Muscle layer of duodenum (tissue), 2 donors: ENCODE measurements at regions not wholly inside any gene's neighbourhood (a gene's known extent, or its start where the extent isn't known, plus 50 kb on each side); places are given as distances from the start of the nearest gene placed in this dataset.

ENCODE experiments used
- H3K27ac ChIP-seq: one replicate; pipeline ENCODE4 v1.7.0; 2013; ENCODE audit warnings: mild to moderate bottlenecking, low read length
- H3K27me3 ChIP-seq: one replicate; pipeline ENCODE4 v1.7.0; 2013; ENCODE audit warnings: low read depth, mild to moderate bottlenecking, control low read depth, low read length
- H3K36me3 ChIP-seq, 2 donors: one replicate each; pipeline ENCODE4 v1.7.0; 2013; ENCODE audit warnings: low read length in 2 of 2, control low read depth in 1 of 2, mild to moderate bottlenecking in 1 of 2; ENCODE audit not compliant: insufficient read depth in 2 of 2, control insufficient read depth in 1 of 2
- H3K4me1 ChIP-seq, 2 donors: one replicate each; pipeline ENCODE4 v1.7.0; 2013; ENCODE audit warnings: low read length in 2 of 2, mild to moderate bottlenecking in 2 of 2, control low read depth in 1 of 2, moderate library complexity in 1 of 2; ENCODE audit not compliant: insufficient read depth in 2 of 2, control insufficient read depth in 1 of 2
- H3K4me3 ChIP-seq, 2 donors: one replicate each; pipeline ENCODE4 v1.7.0; 2013; ENCODE audit warnings: low read length in 2 of 2, low read depth in 1 of 2, mild to moderate bottlenecking in 1 of 2
- H3K9me3 ChIP-seq, 2 donors: one replicate each; pipeline ENCODE4 v1.7.0; 2013; ENCODE audit warnings: low read length in 2 of 2, control low read depth in 1 of 2, mild to moderate bottlenecking in 1 of 2; ENCODE audit not compliant: control insufficient read depth in 1 of 2
- donor health status: healthy.

DNA sequence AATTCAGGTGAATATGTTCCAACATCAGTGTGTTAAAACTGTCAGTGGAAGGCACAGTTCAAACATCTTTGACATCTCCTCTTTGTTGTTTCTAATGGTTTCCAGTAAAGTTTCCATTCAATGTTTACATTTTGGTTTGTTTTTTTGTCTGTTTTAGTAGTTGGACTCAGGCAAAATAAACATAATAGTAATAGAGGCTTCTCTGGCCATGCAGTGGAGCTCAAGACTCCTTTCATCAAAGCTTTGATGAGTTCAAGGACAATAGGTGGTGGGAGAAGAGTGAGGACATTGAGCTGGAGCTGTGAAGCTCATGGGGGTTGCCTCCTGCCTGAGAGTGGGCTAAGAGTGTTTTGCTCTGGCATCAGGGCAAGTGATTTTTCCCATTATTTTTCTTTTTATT, 1853.7 kb upstream of the CELF4 start:
- Histone ChIP-seq H3K27ac (no peak overlapping the region), H3K27me3 (no peaks in the 10 kb centered on the region), H3K9me3 (no peaks in the 10 kb centered on the region), H3K4me3 (no peak overlapping the region), H3K36me3 (no peaks in the 10 kb centered on the region), H3K4me1 (no peaks in the 10 kb centered on the region)

DNA sequence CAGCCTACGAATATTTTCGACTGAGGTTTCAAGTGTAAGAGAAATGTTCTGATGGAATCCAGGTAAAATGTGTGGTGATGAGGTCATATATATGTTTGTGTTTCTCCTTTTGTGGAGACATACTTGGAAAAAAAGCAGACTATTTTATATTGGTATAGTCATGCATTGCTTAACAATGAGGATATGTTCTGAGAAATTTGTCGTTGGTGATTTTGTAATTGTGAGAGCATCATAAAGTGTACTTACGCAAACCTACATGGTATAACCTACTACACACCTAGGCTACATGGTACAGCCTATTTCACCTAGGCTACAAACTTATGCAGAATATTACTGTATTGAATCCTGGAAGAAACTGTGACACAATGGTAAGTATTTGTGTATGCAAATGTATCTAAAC, 1849.9 kb upstream of the CELF4 start:
- Histone ChIP-seq H3K36me3 (no peaks in the 10 kb centered on the region), H3K9me3 (no peaks in the 10 kb centered on the region), H3K27ac (no peak overlapping the region), H3K4me1 (no peaks in the 10 kb centered on the region), H3K4me3 (no peak overlapping the region), H3K27me3 (no peaks in the 10 kb centered on the region)

DNA sequence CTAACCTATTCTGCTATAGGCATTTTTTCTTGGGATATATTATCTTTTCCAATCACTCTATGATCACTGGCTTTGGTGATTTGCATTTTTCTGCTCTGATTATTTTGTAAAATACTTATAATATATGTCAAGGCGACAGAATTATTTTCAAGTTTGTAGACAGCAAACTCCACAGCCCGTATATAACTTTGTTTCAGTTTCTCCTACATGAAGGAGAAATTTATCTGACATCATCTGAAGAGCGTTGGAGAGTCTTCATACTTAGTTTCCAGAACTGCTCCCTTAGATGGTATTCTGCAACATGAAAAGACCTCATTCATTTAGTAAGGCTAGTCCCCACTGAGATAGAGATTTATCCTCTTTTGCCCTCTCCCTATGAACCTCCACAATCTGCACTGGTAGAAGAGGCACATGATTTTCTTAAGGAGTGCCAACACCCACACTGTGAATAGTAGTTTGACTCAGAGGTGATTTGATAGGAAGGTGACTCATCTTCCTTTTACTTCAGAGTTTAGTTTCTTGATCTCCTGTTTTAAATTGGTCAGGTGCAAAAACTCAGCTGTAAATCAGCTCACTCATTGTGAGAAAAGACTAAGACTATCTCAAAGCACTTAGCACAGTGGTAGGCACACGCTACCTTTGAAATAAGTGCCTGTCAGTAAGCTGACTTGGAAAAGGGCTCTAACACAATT, 1848.6 kb upstream of the CELF4 start:
- Histone ChIP-seq H3K36me3 (no peaks in the 10 kb centered on the region), H3K9me3 (no peaks in the 10 kb centered on the region), H3K4me3 (no peak overlapping the region), H3K27ac (no peak overlapping the region), H3K4me1 (no peaks in the 10 kb centered on the region), H3K27me3 (no peaks in the 10 kb centered on the region)

DNA sequence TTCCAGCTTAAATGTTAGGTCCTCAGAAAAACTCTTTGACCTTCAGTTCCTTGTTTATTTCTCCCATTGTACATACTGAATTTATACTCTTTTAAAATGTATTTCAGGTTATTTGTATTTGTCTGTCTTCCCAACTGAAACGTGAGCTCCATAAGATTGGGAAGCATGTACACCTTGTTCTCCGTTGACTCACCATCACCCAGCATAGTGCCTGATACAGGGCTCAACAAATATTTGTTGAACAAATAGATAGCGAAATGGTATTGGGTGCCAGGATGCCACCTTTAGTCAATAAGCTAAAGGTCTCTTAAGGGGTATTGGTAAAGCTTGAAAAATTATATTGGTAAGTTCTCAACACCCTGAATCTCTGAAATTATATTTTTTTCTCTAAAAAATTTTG, 1841.3 kb upstream of the CELF4 start:
- Histone ChIP-seq H3K9me3 (no peaks in the 10 kb centered on the region), H3K4me3 (no peak overlapping the region), H3K36me3 (no peaks in the 10 kb centered on the region), H3K27me3 (no peaks in the 10 kb centered on the region), H3K27ac (no peak overlapping the region), H3K4me1 (no peaks in the 10 kb centered on the region)

DNA sequence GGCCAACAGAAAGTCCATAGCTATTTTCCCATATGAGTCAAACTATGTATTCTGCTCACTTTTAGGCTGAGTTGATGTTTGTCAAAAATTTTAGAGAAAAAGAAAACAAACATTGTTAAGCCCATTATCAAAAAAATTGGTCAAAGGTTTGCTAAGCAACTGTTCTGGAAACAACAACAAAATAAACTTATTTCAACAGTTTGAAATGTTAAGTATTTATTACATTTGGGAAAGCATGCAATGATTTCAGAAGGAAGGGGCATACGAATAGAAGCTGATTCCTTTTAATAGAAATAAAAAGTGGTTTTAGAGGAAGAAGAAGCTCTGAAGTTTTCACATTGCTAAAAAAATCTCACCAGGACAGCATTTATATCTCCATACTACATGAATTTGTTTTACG, 1837.5 kb upstream of the CELF4 start:
- no peaks in the 10 kb centered on the region for H3K9me3 ChIP-seq
- no peak overlapping the region for H3K4me3 ChIP-seq
- no peaks in the 10 kb centered on the region for H3K36me3 ChIP-seq
- H3K27ac ChIP-seq, result no peak overlapping the region
- no peaks in the 10 kb centered on the region for H3K27me3 ChIP-seq
- no peaks in the 10 kb centered on the region for H3K4me1 ChIP-seq

DNA sequence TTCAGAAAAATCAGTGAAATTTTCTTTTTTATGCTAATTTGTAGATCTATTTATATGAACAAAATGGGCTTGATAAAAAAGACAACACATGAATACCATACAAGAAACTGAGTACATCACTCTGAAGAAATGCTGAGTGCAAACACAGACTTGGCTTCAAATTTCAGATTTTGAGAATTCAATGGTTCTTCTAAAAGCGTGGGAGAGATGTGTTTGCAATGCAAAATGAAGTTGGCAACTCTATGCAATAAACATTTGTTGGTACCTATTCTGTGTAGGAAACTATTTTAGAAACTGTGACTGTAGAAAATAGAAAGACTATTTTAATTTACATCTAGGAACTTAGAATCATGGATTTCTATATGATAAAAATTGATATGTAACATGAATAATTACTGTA, 1834.1 kb upstream of the CELF4 start:
- Histone ChIP-seq H3K4me3 (no peak overlapping the region), H3K9me3 (peaks cover 0 to 2% of the 10 kb centered on the region in 2 donors), H3K27ac (no peak overlapping the region), H3K4me1 (no peaks in the 10 kb centered on the region), H3K27me3 (no peaks in the 10 kb centered on the region), H3K36me3 (no peaks in the 10 kb centered on the region)

DNA sequence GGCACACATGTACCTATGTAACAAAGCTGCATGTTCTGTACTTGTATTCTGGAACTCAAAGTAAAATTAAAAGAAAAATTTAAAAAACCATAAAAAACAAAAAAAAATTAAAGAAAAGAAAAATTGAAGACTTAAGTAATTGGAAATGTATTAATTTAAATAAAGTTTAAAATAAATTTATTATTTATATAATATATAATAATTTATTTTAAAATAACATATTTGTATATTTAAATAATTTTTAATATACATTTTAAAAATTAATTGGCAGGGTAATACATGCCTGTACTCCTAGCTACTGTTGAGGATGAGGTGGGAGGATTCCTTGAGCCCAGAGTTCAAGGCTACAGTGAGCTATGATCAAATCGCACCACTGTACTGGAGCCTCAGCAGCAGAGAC, 1830.6 kb upstream of the CELF4 start:
- peaks cover 0 to 2% of the 10 kb centered on the region in 2 donors for H3K9me3 ChIP-seq
- no peaks in the 10 kb centered on the region for H3K27me3 ChIP-seq
- H3K4me1 ChIP-seq, result no peaks in the 10 kb centered on the region
- H3K4me3 ChIP-seq, result no peak overlapping the region
- no peaks in the 10 kb centered on the region for H3K36me3 ChIP-seq
- H3K27ac ChIP-seq, result no peak overlapping the region

DNA sequence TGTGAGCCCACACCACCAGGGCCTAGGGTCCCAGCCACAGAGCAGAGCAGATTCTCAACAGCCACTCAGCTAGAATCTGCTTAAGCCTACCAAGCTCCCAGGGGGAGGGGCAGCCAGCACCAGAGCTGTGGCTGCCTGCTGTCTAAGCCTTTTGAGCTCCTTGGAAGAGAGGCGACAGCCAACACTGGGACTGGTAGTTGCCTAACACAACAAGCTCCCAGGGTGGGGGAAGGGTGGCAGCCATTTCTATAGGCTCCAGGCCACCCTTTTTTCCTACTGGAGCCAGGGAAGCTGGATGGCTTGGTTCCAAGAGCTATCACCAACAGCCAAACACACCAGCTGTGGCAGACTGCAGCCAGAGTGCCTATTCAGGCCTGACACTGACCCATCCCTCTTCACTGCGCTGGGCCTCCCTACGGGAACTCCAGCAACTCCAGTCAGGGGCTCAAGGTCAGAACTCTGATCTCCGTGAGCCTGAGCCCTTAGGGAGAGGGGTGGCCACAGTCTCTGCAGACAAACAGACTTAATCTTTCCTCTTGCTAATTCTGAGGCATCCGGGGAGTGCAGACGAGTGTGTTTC, 1824.3 kb upstream of the CELF4 start:
- no peaks in the 10 kb centered on the region for H3K36me3 ChIP-seq
- no peaks in the 10 kb centered on the region for H3K27me3 ChIP-seq
- no peaks in the 10 kb centered on the region for H3K4me1 ChIP-seq
- no peak overlapping the region for H3K4me3 ChIP-seq
- no peak overlapping the region for H3K27ac ChIP-seq
- peaks cover 0 to 5% of the 10 kb centered on the region in 2 donors for H3K9me3 ChIP-seq

DNA sequence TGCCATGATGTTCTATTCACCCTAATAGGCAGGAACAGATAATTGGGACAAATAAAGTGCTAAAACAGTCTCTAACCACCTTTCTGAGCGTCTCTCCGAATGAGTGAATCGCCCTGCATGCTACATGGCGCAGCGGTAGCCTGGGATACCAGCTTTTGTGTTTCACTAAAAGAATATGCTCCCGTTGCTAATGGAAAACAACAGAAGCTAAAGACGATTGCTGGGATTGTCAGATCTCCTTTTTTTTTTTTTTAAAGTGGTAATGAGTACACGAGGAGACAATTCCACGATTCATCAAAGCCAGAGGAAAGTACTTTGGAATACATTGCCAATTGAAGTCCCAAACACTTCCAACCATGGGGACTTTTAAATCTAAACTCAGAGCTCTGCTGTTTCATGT, 1815.3 kb upstream of the CELF4 start:
- Histone ChIP-seq H3K4me1 (no peaks in the 10 kb centered on the region), H3K27me3 (no peaks in the 10 kb centered on the region), H3K9me3 (no peaks in the 10 kb centered on the region), H3K27ac (no peak overlapping the region), H3K4me3 (no peak overlapping the region), H3K36me3 (no peaks in the 10 kb centered on the region)

DNA sequence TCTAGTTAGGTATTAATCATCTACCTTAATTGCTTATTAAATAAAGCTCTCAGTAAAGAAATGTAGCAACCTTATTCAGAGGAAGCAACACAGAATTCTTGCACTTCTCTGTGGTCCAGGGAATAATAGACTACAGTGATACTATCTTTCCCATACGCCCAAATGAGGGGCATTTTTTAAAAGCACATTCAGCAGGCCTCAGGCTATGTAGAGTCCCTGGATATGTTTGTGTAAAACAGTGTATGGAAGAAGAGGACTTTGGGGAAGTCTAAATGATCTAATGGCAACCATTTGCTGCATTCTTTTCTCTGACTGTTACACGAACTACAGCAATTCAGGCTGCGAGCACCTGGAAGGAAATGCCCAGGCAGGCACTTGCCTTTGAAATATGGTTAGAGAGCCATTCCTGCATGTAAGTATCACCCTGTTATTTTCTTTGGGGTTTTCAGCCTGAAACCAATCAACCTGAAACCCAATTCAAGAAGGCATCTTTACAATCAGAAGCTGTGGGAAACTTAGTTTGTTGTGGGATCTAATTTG, 1814.7 kb upstream of the CELF4 start:
- Histone ChIP-seq H3K36me3 (no peaks in the 10 kb centered on the region), H3K27me3 (no peaks in the 10 kb centered on the region), H3K4me1 (no peaks in the 10 kb centered on the region), H3K27ac (no peak overlapping the region), H3K9me3 (no peaks in the 10 kb centered on the region), H3K4me3 (no peak overlapping the region)

DNA sequence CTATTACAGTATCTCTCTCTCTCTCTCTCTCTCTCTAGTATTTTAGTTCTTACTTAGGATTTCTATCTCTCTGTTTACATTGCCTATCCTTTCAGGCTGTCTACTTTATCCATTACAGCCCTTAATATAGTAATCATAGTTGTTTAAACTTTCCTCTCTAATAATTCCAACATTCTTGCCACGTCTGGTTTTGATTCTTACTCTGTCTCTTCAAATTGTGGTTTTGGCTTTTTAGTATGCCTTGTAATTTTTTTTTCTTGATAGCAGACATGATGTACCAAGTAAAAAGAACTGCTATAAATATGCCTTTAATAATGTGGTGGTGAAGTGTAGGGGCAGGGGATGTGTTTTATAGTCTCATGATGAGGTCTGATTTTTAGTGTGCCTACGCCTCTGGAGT, 1809.5 kb upstream of the CELF4 start:
- no peaks in the 10 kb centered on the region for H3K27me3 ChIP-seq

DNA sequence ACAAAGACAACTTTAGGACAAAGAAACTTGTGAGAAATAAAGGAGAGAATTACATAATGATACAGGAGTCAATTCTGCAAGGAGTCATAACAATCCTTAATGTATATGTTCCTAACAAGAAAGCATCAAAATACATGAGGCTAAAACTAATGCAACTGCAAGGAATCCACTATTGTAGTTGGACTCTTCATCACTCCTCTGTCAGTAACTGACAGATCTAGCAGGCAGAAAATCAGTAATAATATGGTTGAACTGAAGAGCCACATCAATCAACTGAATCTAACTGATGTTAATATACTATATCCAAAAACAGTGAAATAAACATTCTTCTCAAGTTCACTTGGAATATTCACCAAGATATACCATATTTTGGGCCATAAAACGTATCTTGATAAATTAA, 1806.4 kb upstream of the CELF4 start:
- H3K27ac ChIP-seq, result no peak overlapping the region

More for the DNA sequence above, 1809.5 kb upstream of the CELF4 start:
- Histone ChIP-seq H3K4me1 (no peaks in the 10 kb centered on the region), H3K9me3 (no peaks in the 10 kb centered on the region), H3K4me3 (no peak overlapping the region), H3K36me3 (no peaks in the 10 kb centered on the region), H3K27ac (no peak overlapping the region)

More for the DNA sequence above, 1806.4 kb upstream of the CELF4 start:
- Histone ChIP-seq H3K27me3 (no peaks in the 10 kb centered on the region), H3K36me3 (no peaks in the 10 kb centered on the region), H3K4me1 (no peaks in the 10 kb centered on the region), H3K4me3 (no peak overlapping the region), H3K9me3 (no peaks in the 10 kb centered on the region)
